WI38 (cell line): ENCODE measurements at regions not wholly inside any gene's neighbourhood (a gene's known extent, or its start where the extent isn't known, plus 50 kb on each side); places are given as distances from the start of the nearest gene placed in this dataset.
"Not testable (repeated sequence)": the region's sequence is repeated elsewhere in the genome, so short reads cannot be mapped to it uniquely, and the experiment has no call there.

Experiments
- H3K4me3 ChIP-seq: 2 replicates; pipeline ENCODE4 v1.5.1; 2011; ENCODE audit warnings: low read depth, mild to moderate bottlenecking, control low read depth, low read length
- TF ChIP-seq, protein P1 (sequence below): IDR thresholded peaks from 2 replicates; pipeline ENCODE4 v1.5.1; 2012; ENCODE audit warnings: low read depth, mild to moderate bottlenecking, control low read depth, low read length

DNA sequence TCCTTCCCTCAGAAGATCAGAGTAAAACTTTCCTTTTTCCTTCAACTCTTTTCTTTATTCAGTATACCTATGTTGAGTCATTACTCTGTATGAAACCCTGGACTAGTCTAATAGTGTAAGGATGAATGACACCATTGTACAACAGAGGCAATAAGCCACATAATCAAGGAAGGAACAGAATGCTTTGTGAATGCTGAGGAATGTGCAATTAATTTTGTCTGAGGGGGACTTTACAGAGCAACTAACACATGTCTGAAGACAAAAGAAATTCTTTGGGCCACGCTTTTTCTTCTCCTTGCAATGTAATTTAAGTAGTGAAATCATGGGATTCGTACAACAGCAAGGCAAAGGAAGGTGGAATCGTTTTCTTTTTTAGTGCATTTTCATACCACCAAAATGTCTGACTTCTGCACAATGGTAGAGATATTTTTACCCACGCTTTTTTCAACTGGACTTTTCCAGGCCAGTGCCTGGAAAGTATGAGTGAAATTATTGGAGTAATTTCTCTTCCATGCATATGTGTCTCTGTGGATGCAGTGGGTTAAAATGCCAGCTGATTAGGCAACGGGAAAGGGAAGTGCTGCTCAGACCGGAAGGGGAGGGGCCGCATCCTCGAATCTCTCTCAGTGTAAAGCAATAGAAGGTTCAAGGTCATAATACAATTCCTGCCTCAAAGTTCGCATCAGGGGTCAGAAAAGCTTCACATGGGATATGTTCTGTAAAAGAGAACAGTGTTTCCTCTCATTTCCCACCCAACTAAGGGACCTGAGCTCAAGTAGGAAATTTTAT is 89.9 kb upstream of the MTHFD1L start:
- TF ChIP-seq, protein P1, sequence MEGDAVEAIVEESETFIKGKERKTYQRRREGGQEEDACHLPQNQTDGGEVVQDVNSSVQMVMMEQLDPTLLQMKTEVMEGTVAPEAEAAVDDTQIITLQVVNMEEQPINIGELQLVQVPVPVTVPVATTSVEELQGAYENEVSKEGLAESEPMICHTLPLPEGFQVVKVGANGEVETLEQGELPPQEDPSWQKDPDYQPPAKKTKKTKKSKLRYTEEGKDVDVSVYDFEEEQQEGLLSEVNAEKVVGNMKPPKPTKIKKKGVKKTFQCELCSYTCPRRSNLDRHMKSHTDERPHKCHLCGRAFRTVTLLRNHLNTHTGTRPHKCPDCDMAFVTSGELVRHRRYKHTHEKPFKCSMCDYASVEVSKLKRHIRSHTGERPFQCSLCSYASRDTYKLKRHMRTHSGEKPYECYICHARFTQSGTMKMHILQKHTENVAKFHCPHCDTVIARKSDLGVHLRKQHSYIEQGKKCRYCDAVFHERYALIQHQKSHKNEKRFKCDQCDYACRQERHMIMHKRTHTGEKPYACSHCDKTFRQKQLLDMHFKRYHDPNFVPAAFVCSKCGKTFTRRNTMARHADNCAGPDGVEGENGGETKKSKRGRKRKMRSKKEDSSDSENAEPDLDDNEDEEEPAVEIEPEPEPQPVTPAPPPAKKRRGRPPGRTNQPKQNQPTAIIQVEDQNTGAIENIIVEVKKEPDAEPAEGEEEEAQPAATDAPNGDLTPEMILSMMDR = no peak
- no peak overlapping the region for H3K4me3 ChIP-seq

GRCh38 chr6:150777736-150778135 is 87.8 kb upstream of the MTHFD1L start:
- TF ChIP-seq, protein P1 = no peak
- H3K4me3 ChIP-seq = no peak overlapping the region

- TF ChIP-seq, protein P1 = no peak
- H3K4me3 ChIP-seq = no peak overlapping the region
Measured at GRCh38 chr6:150783813-150784212, 81.7 kb upstream of the MTHFD1L start.

DNA sequence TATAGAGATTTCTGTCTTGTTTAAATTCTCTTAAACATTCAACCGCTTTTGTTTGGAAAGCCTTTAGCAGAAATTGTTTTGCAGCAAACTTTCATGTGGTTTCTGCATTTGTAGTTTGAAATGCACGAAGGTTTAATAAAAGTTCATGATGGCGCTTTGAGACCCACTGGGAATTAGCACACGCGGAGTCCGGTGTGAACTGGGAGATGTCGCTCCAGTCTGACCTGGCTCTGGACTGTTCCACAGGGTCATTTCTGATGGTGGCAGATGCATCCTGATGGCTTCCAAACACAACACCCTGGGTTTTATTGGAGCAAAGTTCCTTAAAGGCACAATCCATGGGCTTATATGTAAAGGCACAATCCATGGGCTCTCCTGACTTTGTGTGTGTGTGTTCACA is 78.1 kb upstream of the MTHFD1L start:
- TF ChIP-seq, protein P1 = no peak
- no peak overlapping the region for H3K4me3 ChIP-seq

- no peak overlapping the region for H3K4me3 ChIP-seq
- TF ChIP-seq, protein P1 = no peak
Measured at GRCh38 chr6:150788089-150788488, 77.4 kb upstream of the MTHFD1L start.

DNA sequence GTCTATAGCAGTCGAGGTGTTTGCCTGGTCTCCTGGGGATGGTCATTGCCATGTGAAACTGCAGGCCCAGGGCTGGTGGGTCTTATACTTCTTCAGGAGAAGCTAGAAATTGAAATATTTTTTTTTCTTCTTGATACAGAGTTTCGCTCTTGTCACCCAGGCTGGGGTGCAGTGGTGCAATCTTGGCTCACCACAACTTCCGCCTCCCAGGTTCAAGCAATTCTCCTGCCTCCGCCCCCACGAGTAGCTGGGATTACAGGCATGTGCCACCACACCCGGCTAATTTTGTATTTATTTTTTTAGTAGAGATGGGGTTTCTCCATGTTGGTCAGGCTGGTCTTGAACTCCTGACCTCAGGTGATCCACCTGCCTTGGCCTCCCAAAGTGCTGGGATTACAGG is 75.6 kb upstream of the MTHFD1L start:
- not testable (repeated sequence) for H3K4me3 ChIP-seq

GRCh38 chr6:150791717-150792116 is 73.8 kb upstream of the MTHFD1L start:
- H3K4me3 ChIP-seq = no peak overlapping the region
- TF ChIP-seq, protein P1 = no peak

DNA sequence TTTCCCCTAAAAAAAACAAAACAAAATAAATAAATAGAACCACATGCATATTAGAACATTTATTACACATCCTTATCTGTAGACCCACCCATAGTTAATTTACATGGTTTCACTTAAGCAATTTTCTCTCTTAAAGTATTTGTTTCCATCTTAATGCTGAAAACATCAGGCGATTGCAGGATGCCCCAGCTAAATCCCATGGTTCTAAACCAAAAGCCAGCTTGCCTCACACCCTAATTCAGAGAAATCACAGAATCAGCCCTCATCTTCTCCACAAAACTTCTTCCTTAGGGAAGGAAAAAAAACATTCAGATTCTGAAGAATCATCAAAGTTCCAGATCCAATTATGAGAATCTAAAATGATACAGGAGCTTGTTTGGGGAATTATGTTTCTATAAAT is 67.6 kb upstream of the MTHFD1L start:
- TF ChIP-seq, protein P1 = no peak
- no peak overlapping the region for H3K4me3 ChIP-seq
